NOMO-1 treated with DMSO at 0.1 percent for 48 hours (cell line): ENCODE measurements at regions not wholly inside any gene's neighbourhood (a gene's known extent, or its start where the extent isn't known, plus 50 kb on each side); places are given as distances from the start of the nearest gene placed in this dataset.
"Not testable (repeated sequence)": the region's sequence is repeated elsewhere in the genome, so short reads cannot be mapped to it uniquely, and the experiment has no call there.

Experiments used
- DNase-seq: peaks from one replicate; lab custom pipeline; 2025; ENCODE audit not compliant: unreplicated experiment; lab: John Stamatoyannopoulos, UW

- DNase-seq: no peak
Measured at GRCh38 chr10:109663122-109663521, 260.2 kb downstream of the XPNPEP1 start.

GRCh38 chr10:109652612-109653011 is 270.7 kb downstream of the XPNPEP1 start:
- DNase-seq: not testable (repeated sequence)

DNA sequence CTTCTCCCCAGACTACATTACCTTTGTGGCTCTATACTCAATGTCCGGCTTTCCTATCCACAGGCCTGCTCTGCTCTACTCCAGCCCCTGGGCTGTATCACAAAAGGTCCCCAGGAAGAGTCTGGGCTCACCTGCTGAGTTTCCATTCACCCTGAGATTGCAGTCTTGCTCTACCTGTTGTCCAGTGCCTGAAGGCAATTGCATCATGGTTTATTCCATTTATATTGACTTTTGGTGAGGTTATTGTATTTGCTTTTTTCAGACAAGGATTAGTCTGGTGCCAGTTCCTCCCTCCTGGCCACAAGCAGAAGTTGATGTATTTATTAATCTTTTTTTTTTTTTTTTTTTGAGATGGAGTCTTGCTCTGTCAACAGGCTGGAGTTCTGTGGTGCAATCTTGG is 273.1 kb downstream of the XPNPEP1 start:
- DNase-seq: no peak

- no peak for DNase-seq
Measured at GRCh38 chr10:109647627-109648026, 275.7 kb downstream of the XPNPEP1 start.

DNA sequence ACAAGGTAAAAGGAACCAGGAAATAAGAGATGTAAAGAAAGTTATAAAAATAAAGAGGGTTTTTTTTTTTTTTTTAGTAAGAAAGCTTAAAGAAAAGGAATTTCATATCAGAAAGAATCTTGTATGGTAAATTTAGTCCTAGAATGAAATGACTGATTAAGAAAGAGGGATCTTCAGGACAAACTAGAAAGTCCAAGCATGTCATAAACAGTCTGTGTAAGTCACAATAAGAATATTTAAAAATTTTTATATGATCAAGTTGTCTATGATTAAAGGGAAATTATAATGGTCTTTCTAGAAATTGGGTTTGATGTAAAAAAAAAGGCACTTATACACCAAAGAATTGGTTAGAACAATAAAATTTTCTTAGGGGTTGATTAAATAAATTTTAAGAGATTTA is 289.5 kb downstream of the XPNPEP1 start:
- DNase-seq: no peak

GRCh38 chr10:109633017-109633416 is 290.3 kb downstream of the XPNPEP1 start:
- not testable (repeated sequence) for DNase-seq

DNA sequence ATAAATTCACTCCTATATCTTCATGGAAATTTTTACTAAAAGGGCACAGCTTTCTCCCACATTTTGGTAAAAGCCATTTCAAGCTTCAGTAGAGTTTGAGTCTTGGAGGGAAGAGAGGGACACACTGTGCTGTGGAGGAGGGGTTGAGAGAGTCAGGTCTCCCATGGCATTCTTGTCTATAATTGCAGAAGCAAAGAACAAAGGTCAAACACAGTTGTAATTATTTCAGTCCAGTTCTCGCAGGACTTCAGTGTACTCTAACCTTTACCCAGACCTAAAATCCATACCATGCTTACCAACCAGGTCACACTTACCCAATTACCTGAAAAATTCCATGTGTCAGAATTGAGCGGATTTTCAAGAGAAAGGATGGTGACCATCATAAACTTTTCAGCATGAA is 298.4 kb downstream of the XPNPEP1 start:
- no peak for DNase-seq

DNA sequence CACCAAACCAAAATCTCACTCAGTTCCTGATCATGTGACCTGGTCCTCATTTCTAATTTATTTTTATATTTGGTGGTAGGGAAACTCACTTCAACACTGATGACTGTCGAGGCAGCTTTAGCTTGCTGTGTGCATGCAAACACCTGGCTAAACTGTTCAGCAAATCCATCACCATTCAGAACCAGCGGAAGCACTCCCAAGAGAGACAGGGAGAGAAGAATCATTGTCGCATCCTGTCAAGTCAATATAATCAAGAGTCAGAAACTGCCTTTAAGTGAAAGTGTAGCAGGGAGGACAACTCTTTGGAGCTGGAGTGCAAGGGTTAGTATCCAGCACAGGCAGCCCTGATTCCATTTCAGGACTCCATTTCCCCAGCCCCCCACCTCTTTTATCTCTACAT is 300.7 kb downstream of the XPNPEP1 start:
- DNase-seq: no peak

DNA sequence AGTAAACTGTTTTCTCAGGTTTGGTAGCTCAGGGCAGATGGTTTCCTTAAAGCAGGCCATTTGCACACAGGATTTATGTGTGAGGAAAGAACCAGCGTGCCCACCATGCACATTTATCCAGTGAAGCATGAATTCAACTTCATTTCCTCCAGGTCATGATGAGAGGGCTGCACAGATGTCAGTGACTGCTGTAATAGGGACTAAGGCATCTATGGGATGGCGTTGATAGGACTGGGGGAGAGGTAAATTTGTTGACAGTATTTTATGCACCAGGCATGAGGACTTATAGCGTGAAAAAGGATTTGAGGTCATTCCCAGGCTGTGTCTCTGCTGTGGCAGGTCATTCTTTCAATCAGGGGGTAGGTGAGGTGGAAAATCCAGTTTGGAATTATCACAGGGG is 302.9 kb downstream of the XPNPEP1 start:
- DNase-seq: no peak

GRCh38 chr10:109619914-109620313 is 303.4 kb downstream of the XPNPEP1 start:
- no peak for DNase-seq

DNA sequence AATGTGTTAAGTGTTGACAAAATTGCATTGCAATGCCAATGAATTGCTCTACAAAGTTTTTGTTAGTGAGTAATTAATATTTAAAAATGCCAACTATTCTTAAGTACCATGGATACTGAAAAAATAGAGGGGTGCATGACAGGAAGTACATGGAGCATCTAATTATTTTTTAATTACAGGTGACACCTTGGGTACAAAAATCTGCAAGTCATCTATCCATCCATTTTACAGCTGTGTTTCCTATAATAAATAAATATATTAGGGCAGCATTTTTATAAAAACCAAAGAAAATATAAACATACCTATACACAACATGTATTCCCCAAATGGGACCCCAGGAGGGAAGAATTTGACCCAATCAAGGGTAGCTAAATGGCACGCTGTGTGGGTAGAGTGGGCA is 304.6 kb downstream of the XPNPEP1 start:
- no peak for DNase-seq

GRCh38 chr10:109618301-109618700 is 305.0 kb downstream of the XPNPEP1 start:
- DNase-seq: no peak

- no peak for DNase-seq
Measured at GRCh38 chr10:109616359-109616980, 306.8 kb downstream of the XPNPEP1 start.

- DNase-seq: not testable (repeated sequence)
Measured at GRCh38 chr10:109595356-109595755, 328.0 kb downstream of the XPNPEP1 start.

GRCh38 chr10:109593682-109594081 is 329.6 kb downstream of the XPNPEP1 start:
- no peak for DNase-seq

DNA sequence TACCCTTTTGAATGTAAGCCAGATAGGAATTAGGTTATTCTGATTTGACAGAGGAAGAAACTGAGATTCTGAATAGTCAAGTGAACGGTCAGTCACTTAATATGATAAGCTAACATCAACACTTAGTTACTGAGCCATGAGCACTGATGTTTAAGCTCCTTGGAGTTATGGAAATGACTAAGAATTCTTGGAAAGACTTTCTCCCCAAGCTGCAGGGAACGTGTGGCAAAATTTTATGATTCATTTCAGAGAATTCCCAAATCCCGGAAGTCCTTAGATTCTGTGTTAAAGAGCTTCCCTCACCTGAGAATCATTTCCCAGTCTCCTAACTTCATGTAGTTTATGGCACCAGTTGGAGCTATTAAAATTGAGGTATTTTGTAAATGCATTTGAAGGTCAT is 330.9 kb downstream of the XPNPEP1 start:
- DNase-seq: no peak

DNA sequence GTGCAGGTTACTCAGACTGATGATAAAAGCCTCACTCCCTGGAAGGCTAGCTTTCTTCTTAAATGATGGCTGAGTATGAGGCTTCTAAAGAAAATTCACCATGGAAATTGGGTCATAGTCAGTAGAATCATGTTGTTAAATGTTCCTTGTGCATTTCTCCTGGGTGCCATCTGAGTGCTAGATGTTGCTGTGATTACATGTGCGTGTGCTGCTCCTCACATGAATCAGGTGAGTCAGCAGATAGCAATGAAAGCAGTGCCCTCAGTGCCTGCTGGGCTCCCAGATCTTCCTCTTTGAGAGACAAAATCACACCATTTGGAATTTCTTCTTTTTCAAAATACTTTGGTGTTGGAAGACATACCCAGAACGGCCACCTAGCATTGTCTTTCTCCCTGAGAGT is 331.7 kb downstream of the XPNPEP1 start:
- DNase-seq: no peak

GRCh38 chr10:109588259-109588658 is 335.1 kb downstream of the XPNPEP1 start:
- no peak for DNase-seq

DNA sequence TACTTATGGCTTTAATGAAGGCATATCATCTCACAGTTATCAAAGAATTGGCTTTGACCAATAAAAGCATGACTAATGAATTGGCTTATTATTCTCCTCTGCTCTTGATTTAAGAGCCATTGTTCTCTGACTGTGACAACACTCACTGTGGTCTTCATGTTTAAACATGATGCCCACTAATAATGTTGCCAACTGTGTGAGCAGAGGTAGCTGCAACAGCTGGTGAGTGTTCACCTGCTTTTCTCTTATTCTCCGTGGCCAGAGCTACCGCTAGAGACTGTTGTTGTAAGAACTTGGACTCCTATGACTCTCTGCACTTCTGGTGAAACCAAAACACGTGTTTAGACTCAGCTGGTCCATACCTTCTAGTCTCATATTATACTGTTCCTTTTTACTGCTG is 335.9 kb downstream of the XPNPEP1 start:
- DNase-seq: no peak

- DNase-seq: no peak
Measured at GRCh38 chr10:109556399-109556798, 366.9 kb downstream of the XPNPEP1 start.

DNA sequence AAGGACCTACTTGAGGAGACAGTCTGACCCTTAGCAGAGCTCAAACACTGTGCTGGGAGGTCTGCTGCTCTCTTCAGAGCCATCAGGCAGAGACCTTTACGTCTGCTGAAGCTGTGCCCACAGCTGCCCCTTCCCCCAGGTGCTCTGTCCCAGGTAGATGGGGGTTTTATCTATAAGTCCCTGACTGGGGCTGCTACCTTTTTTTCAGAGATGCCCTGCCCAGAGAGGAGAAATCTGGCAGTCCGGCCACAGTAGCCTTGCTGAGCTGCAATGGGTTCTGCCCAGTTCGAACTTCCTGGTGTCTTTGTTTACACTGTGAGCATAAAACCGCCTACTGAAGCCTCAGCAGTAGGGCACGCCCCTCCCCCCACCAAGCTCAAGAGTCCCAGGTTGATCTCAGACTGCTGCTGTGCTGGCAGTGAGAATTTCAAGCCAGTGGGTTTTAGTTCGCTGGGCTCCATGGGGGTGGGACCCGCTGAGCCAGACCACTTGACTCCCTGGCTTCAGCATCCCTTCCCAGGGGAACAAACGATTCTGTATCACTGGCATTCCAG is 381.2 kb downstream of the XPNPEP1 start:
- not testable (repeated sequence) for DNase-seq

- DNase-seq: no peak
Measured at GRCh38 chr10:109534193-109534592, 389.1 kb downstream of the XPNPEP1 start.

GRCh38 chr10:109529258-109529657 is 394.1 kb downstream of the XPNPEP1 start:
- DNase-seq: no peak
